ENCODE measurements at regions not wholly inside any gene's neighbourhood (a gene's known extent, or its start where the extent isn't known, plus 50 kb on each side); places are given as distances from the start of the nearest gene placed in this dataset.

GRCh38 chr3:78244136-78244535 lies 1204.2 kb downstream of the ROBO2 start:
- TF ChIP-seq, protein P1, sequence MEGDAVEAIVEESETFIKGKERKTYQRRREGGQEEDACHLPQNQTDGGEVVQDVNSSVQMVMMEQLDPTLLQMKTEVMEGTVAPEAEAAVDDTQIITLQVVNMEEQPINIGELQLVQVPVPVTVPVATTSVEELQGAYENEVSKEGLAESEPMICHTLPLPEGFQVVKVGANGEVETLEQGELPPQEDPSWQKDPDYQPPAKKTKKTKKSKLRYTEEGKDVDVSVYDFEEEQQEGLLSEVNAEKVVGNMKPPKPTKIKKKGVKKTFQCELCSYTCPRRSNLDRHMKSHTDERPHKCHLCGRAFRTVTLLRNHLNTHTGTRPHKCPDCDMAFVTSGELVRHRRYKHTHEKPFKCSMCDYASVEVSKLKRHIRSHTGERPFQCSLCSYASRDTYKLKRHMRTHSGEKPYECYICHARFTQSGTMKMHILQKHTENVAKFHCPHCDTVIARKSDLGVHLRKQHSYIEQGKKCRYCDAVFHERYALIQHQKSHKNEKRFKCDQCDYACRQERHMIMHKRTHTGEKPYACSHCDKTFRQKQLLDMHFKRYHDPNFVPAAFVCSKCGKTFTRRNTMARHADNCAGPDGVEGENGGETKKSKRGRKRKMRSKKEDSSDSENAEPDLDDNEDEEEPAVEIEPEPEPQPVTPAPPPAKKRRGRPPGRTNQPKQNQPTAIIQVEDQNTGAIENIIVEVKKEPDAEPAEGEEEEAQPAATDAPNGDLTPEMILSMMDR (IDR thresholded peaks at IDR 0.05; ENCODE audit: low read depth, low read length, missing control alignments), result no peak
- no peak overlapping the region for H3K4me3 ChIP-seq (ENCODE audit: low read depth, low read length)

DNA sequence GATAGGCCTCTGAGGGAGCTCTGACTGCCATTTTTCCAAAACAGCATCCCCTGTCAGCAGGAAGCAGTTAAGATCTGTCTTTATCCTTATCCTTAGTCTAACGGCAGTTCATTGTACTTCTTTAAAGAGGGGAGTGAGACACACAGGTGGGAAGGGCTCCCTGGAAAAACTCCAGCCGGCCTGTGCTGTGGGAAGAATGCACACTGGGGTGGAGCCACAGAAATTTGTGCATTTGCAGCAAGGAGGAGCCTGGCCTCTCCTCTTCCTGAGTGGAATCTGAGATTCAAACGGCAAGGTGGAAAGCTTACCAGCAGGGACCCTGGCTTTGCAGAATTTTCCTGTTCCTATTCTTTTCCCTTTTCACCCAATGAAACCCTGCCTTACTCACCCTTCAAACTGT lies 1209.4 kb downstream of the ROBO2 start:
- TF ChIP-seq, protein P1 (IDR thresholded peaks at IDR 0.05; ENCODE audit: low read depth, low read length, missing control alignments), result no peak
- DNase-seq (ENCODE audit: low read depth), result no peak
- H3K4me3 ChIP-seq (ENCODE audit: low read depth, low read length), result no peak overlapping the region

More at GRCh38 chr3:78244136-78244535, 1204.2 kb downstream of the ROBO2 start:
- no peak for DNase-seq (ENCODE audit: low read depth)

DNA sequence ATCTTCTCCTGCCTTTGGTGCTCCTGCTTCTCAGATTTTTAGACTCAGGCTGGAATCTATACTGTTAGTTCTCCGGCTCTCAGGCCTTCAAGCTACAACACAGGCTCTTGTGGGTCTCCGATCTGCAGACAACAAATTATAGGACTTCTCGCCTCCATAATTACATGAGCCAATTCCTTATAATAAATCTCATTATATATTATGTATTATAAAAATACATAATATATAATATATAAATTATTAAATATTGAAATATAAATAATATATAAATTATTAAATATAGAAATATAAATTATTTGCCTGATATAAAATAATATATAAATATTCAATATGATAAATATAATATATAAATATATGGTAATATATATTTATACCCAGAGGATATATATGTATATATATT lies 1214.0 kb downstream of the ROBO2 start:
- DNase-seq (ENCODE audit: low read depth), result no peak
- H3K4me3 ChIP-seq (ENCODE audit: low read depth, low read length), result no peak overlapping the region
- TF ChIP-seq, protein P1 (IDR thresholded peaks at IDR 0.05; ENCODE audit: low read depth, low read length, missing control alignments), result no peak

GRCh38 chr3:78255403-78255802 lies 1215.5 kb downstream of the ROBO2 start:
- TF ChIP-seq, protein P1 (IDR thresholded peaks at IDR 0.05; ENCODE audit: low read depth, low read length, missing control alignments), result no peak
- H3K4me3 ChIP-seq (ENCODE audit: low read depth, low read length), result no peak overlapping the region
- no peak for DNase-seq (ENCODE audit: low read depth)

GRCh38 chr3:78256123-78256522 lies 1216.2 kb downstream of the ROBO2 start:
- TF ChIP-seq, protein P1 (IDR thresholded peaks at IDR 0.05; ENCODE audit: low read depth, low read length, missing control alignments), result no peak
- H3K4me3 ChIP-seq (ENCODE audit: low read depth, low read length), result no peak overlapping the region
- no peak for DNase-seq (ENCODE audit: low read depth)

DNA sequence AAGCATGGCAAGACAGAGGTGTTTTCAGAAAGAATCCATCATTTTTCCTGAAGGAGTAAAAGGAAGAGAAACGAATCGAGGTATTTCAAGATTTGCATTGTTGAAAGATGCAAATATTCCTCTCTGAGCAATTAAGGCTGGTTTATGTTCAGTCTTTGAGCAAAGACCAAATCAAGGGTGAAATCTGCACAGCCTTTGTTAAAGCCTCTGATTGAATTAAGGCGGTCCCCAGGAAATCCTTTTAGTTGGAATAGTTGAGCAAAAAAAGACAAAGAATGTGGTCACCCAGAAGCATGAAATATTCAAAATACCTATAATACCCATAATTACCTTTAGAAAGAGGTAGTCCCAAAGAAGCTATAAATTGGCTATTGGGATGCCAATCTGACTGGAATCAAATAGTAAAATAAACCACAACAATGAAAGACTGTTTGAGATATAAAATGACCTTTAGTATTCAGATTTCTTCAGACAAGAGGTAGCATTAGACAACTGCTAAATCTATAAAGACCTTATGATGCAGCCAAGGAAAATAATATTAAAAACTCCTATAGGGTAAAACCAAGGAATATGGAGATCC lies 1218.1 kb downstream of the ROBO2 start:
- no peak for DNase-seq (ENCODE audit: low read depth)
- no peak overlapping the region for H3K4me3 ChIP-seq (ENCODE audit: low read depth, low read length)
- TF ChIP-seq, protein P1 (IDR thresholded peaks at IDR 0.05; ENCODE audit: low read depth, low read length, missing control alignments), result no peak

- no peak overlapping the region for H3K4me3 ChIP-seq (ENCODE audit: low read depth, low read length)
- no peak for DNase-seq (ENCODE audit: low read depth)
- TF ChIP-seq, protein P1 (IDR thresholded peaks at IDR 0.05; ENCODE audit: low read depth, low read length, missing control alignments), result no peak
Observed at GRCh38 chr3:78258798-78259197, 1218.9 kb downstream of the ROBO2 start.

Data from GM12864 (cell line).